ENCODE measurements at regions not wholly inside any gene's neighbourhood (a gene's known extent, or its start where the extent isn't known, plus 50 kb on each side); places are given as distances from the start of the nearest gene placed in this dataset.
A peak's percentile ranks its signal among the peaks of the same experiment; 100 is the strongest.
"Not testable (repeated sequence)": the region's sequence is repeated elsewhere in the genome, so short reads cannot be mapped to it uniquely, and the experiment has no call there.

DNA sequence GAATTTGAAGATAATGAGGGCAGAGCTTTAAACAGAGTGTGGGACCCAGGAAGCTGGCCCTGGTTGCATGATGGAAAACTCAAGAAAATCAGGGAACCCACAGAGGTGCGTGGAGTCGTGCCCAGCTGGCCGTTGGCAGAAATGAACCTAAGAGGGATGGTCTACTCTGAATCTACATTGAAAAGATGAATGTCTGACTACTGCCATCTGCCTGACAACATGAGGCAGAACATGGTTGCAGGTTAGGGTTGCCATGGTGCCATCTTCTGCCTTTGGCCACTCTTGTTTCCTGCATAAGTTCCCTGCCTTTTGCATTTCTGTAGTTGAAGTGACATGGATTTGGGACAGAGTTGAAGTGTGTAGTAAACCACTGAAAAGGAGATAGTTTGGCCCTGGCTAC, 138.5 kb upstream of the COBL start:
- 0 out of 2 replicates have a peak, but pooled peaks cover 7% of the 10 kb centered on the region for H3K4me1 ChIP-seq
- H4K20me1 ChIP-seq, result no peaks in the 10 kb centered on the region
- no peak for TF ChIP-seq Cebpa-rat (IDR thresholded peaks at IDR 0.05)
- H3K4me2 ChIP-seq, result no peak overlapping the region
- H3K9me3 ChIP-seq, result no peaks in the 10 kb centered on the region
- H3K4me3 ChIP-seq, result no peak overlapping the region
- H3K36me3 ChIP-seq, result no peaks in the 10 kb centered on the region
- H3K27me3 ChIP-seq, result no peaks in the 10 kb centered on the region
- no peak overlapping the region for H3K27ac ChIP-seq
- H3K9ac ChIP-seq, result no peak overlapping the region

DNA sequence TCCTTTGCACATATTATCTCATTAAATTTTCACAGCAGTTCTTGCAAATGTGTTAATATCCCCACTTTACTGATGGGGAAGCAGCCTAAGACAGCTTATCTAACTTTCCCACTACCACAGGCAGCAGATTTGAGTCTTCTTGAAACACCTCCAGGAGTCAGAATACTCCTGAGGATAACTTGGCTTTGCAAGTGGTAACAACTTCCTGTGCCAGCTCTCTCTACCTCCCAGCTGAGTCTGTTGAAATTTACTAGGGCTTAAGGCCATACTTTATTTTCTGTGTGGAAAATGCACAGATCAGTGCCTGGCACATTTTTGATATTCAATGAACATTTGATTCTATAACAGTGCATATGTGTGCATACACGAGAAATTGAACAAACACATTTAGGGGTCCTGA, 136.1 kb upstream of the COBL start:
- H3K4me1 ChIP-seq, result 0 out of 2 replicates have a peak, but pooled peaks cover 7% of the 10 kb centered on the region
- H3K9me3 ChIP-seq, result no peaks in the 10 kb centered on the region
- H3K27me3 ChIP-seq, result no peaks in the 10 kb centered on the region
- no peaks in the 10 kb centered on the region for H3K36me3 ChIP-seq
- no peak overlapping the region for H3K4me3 ChIP-seq
- no peak for TF ChIP-seq Cebpa-rat (IDR thresholded peaks at IDR 0.05)
- 0 out of 2 replicates have a peak overlapping the region, but pooled peaks have one; percentile 2 for H3K4me2 ChIP-seq
- no peaks in the 10 kb centered on the region for H4K20me1 ChIP-seq
- no peak overlapping the region for H3K9ac ChIP-seq
- no peak overlapping the region for H3K27ac ChIP-seq

DNA sequence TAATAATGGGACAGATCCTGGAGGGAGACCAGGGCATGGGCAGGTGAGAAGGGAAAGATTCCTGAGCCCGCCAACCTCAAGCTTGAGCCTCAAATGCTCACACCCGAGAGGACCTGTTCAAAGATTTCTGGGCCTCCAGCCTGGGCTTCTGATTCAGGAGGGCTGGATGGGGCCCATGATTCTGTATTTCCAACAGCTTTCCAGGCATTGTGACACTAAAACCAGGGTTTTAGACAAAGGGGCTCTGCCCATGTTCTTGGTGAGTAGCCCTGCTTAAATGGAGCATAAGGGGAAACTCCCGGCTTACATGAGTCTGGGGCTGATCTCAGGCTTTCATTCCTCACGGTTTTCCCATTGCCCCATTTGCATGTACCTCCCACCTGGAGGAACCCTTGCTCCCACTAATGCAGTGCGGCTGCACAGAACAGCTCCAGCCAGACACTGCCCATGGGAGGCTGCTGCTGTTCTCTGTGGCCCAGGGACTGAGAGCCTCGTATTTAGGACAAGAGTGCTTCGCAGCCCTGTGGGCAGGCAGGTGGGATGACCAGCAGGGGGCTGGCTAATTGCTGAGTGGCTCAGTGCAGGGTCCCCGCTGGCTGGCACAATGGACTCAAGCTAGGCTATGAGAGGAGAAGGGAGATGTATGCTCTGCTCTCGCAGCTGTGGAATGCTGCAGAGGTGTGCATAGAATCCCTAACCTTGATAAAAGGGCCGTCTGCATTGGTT, 135.3 kb upstream of the COBL start:
- H3K27me3 ChIP-seq, result no peaks in the 10 kb centered on the region
- H3K27ac ChIP-seq, result no peak overlapping the region
- H4K20me1 ChIP-seq, result no peaks in the 10 kb centered on the region
- H3K9me3 ChIP-seq, result no peaks in the 10 kb centered on the region
- no peak overlapping the region for H3K9ac ChIP-seq
- no peak overlapping the region for H3K4me2 ChIP-seq
- H3K4me3 ChIP-seq, result no peak overlapping the region
- H3K4me1 ChIP-seq, result 0 out of 2 replicates have a peak, but pooled peaks cover 7% of the 10 kb centered on the region
- no peak for TF ChIP-seq Cebpa-rat (IDR thresholded peaks at IDR 0.05)
- H3K36me3 ChIP-seq, result no peaks in the 10 kb centered on the region

DNA sequence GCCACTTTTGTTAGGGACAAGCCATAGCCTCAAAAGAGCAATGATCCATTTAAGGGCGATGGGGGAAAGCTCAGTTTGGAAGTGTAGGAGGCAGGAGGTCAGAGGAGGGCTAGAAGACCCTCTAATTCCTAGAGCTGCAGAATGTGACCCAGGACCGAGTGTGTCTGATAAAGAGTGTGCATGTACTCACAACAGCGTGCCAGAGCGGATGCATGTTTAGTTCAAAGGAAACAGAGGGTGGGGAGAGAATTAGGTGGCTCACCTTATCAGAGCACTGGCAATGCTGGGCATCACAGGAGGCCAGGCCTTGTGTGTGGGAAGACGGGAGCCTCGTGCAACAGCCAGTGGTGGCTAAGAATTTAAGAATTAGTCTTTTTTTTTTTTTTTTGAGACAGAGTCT, 133.9 kb upstream of the COBL start:
- H3K4me3 ChIP-seq, result no peak overlapping the region
- no peaks in the 10 kb centered on the region for H3K36me3 ChIP-seq
- no peak for TF ChIP-seq Cebpa-rat (IDR thresholded peaks at IDR 0.05)
- no peak overlapping the region for H3K27ac ChIP-seq
- no peak overlapping the region for H3K4me2 ChIP-seq
- H3K9ac ChIP-seq, result no peak overlapping the region
- H3K9me3 ChIP-seq, result no peaks in the 10 kb centered on the region
- 0 out of 2 replicates have a peak, but pooled peaks cover 7% of the 10 kb centered on the region for H3K4me1 ChIP-seq
- H4K20me1 ChIP-seq, result no peaks in the 10 kb centered on the region
- H3K27me3 ChIP-seq, result no peaks in the 10 kb centered on the region

DNA sequence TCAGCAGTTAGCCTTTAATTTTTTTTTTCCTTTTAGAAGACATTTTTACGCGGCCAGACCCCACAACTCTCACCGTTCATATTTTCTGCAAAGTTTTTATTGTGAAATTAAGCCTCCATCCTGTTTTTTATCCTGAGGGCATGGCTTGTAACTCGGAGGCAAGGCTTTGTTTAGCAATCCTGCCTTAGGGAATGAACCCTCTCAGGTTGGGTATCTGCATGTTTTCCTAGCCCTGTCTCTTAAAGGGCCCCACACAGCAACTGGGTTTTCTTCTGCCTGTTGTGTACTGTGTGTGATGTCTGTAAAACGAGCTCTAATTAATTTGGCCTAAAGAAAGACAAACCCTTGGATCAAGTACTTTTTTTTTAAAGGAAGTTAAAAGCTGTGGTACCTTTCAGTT, 130.2 kb upstream of the COBL start:
- peaks cover 17% of the 10 kb centered on the region for H3K9me3 ChIP-seq
- H3K36me3 ChIP-seq, result no peaks in the 10 kb centered on the region
- no peak overlapping the region for H3K27ac ChIP-seq
- H3K4me1 ChIP-seq, result no peaks in the 10 kb centered on the region
- no peak for TF ChIP-seq Cebpa-rat (IDR thresholded peaks at IDR 0.05)
- H3K4me2 ChIP-seq, result no peak overlapping the region
- no peak overlapping the region for H3K9ac ChIP-seq
- no peaks in the 10 kb centered on the region for H4K20me1 ChIP-seq
- no peaks in the 10 kb centered on the region for H3K27me3 ChIP-seq
- no peak overlapping the region for H3K4me3 ChIP-seq

DNA sequence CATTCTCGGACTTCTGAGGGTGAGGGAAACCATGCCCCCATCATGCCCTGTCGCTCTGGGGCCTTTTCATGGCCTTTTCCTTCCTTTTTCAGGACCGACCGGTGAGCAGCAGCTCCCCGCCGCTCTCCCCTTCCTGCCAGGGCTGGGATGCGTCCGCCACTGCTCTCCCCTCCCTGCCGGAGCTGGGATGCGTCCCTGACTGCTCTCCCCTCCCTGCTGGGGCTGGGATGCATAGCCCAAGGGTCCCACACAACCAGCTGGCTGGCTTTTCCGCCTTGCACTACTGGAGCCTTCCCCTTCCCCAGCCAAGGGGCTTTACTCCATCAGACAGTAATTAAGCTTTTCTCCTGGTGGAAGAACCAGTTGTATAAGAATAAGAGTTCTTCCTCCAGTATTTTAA, 129.7 kb upstream of the COBL start:
- Histone ChIP-seq H3K36me3 (no peaks in the 10 kb centered on the region), H3K9me3 (peaks cover 17% of the 10 kb centered on the region), H3K27ac (no peak overlapping the region), H3K27me3 (no peaks in the 10 kb centered on the region), H3K4me1 (no peaks in the 10 kb centered on the region), H3K9ac (no peak overlapping the region), H4K20me1 (no peaks in the 10 kb centered on the region), H3K4me2 (no peak overlapping the region), H3K4me3 (no peak overlapping the region)
- no peak for TF ChIP-seq Cebpa-rat (IDR thresholded peaks at IDR 0.05)

DNA sequence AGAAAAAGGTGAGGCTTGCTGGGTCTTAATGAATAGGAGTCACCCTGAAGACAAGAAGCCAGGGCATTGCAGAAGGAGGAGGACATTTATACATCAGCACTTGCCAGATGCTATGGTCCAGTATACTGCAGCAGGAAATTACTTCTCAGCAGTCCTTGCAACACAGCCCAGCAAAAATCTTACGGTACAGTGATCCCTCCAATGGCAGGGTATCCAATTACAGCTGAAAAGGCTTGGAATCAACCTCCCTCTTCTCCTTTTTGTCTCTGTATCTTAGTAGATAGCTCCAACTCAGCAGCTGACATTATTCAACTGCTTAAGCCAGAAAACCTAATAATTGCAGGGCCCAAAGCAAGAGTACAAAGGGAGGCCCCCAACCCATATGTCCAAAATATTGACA, 128.3 kb upstream of the COBL start:
- H3K9ac ChIP-seq, result no peak overlapping the region
- H3K27me3 ChIP-seq, result no peaks in the 10 kb centered on the region
- no peaks in the 10 kb centered on the region for H3K4me1 ChIP-seq
- H3K27ac ChIP-seq, result no peak overlapping the region
- peaks cover 17% of the 10 kb centered on the region for H3K9me3 ChIP-seq
- no peak overlapping the region for H3K4me2 ChIP-seq
- no peaks in the 10 kb centered on the region for H4K20me1 ChIP-seq
- H3K36me3 ChIP-seq, result no peaks in the 10 kb centered on the region
- H3K4me3 ChIP-seq, result no peak overlapping the region
- TF ChIP-seq Cebpa-rat (IDR thresholded peaks at IDR 0.05), result no peak

DNA sequence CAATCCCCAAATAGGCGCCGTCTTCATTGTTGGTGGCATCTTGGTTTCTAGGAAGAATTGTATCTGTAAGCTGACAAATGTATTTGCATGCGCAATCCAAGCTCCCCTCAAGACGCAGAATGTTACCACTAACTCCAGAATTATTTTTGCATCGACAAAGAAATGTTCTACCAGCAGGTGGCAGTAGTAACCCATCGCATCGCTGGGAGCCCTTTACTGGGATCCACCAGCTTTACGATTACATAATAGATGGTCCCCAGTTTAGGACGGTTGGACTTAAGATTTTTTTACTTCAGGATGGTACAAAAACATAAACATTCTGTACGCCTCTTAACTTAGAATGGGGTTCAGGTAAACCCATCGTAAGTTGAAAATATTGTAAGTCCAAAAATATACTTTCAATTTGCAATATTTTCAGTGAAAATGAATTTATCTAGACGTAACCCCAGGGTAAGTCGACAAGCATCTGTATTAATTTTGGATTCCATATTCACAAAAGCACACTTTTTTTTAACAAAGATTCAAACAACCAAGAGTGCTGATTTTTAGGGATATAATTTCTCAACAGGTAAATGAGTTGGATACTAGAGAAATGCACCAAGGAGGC, 114.0 kb upstream of the COBL start:
- H3K27ac ChIP-seq, result no peak overlapping the region
- no peak overlapping the region for H3K4me2 ChIP-seq
- no peaks in the 10 kb centered on the region for H4K20me1 ChIP-seq
- TF ChIP-seq Cebpa-rat (IDR thresholded peaks at IDR 0.05), result no peak
- no peaks in the 10 kb centered on the region for H3K4me1 ChIP-seq
- no peak overlapping the region for H3K9ac ChIP-seq
- no peaks in the 10 kb centered on the region for H3K36me3 ChIP-seq
- no peaks in the 10 kb centered on the region for H3K9me3 ChIP-seq
- H3K27me3 ChIP-seq, result no peaks in the 10 kb centered on the region
- no peak overlapping the region for H3K4me3 ChIP-seq

DNA sequence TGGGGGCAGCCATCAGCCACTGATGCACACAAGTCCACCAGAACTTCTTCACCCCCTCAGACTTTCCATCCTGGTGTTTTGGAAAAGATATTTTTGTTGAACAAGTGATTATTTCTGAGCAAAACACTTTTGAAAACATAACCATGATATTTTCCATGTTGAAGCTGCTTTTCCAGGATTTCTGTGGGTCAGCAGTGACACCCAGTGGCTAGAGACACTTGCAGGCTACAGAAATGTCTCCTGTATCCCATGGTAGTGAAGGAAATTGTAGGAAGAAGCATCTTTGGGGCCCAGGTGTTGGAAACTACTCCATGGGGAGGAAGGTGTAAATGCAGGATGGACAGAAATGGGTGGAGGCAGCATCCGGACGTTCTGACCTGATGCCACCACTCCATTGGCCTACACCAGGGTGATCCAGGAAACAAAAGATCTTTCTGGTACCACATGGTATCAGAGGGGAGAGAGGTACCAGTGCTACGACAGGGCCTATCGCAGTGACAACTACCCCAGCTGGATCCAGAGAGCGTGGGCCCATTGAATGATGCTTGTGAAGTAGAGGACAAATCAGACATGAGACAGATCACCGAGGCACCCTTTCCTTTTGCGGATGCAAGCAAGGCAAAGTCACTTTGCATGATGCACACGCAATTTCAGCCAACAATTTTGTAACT, 111.7 kb upstream of the COBL start:
- H3K27me3 ChIP-seq, result no peaks in the 10 kb centered on the region
- H4K20me1 ChIP-seq, result no peaks in the 10 kb centered on the region
- H3K27ac ChIP-seq, result no peak overlapping the region
- H3K4me1 ChIP-seq, result no peaks in the 10 kb centered on the region
- no peak overlapping the region for H3K9ac ChIP-seq
- H3K36me3 ChIP-seq, result no peaks in the 10 kb centered on the region
- H3K9me3 ChIP-seq, result no peaks in the 10 kb centered on the region
- no peak overlapping the region for H3K4me2 ChIP-seq
- H3K4me3 ChIP-seq, result no peak overlapping the region
- TF ChIP-seq Cebpa-rat (IDR thresholded peaks at IDR 0.05), result no peak

DNA sequence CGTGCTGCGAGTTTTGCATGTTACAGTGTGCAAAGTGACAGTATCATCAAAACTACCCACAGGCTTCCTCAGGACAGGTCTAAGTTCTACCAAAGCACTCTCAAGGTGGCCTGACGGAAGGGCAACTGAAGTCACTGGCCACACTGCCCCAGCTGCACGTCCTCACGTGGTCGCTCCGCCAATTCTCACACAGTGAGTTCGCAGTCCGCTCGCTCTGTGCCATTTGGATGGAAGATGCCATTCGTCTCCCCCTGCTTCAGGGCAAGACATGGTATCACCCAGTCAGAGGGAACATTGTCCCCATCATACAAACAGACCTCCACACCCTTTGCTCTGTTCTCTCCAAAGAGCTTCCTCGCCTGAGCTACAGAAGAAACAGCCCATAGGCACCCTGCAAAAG, 109.6 kb upstream of the COBL start:
- Histone ChIP-seq H3K27me3 (no peaks in the 10 kb centered on the region), H4K20me1 (no peaks in the 10 kb centered on the region), H3K9me3 (no peaks in the 10 kb centered on the region), H3K36me3 (no peaks in the 10 kb centered on the region), H3K4me3 (no peak overlapping the region), H3K4me1 (no peaks in the 10 kb centered on the region), H3K9ac (no peak overlapping the region), H3K27ac (no peak overlapping the region), H3K4me2 (no peak overlapping the region)
- TF ChIP-seq Cebpa-rat (IDR thresholded peaks at IDR 0.05), result no peak

DNA sequence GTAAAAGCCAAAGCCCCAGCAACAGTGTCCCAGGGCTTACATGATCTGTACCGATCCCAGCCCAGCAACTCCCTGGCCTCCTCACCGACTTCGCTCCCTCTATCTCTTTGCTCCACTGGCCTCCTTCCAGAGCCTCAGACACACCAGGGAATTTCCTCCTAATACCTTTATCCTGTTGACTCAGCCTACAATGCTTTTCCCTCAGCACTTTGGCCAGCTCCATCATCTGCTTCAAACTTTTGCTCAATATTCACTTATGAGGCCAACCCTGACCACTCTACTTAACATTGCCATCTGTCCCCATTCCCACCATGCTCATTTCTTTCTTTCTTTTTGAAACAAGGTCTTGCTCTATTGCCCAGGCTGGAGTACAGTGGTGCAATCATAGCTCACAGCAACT, 93.3 kb upstream of the COBL start:
- not testable (repeated sequence) for H3K4me1 ChIP-seq

DNA sequence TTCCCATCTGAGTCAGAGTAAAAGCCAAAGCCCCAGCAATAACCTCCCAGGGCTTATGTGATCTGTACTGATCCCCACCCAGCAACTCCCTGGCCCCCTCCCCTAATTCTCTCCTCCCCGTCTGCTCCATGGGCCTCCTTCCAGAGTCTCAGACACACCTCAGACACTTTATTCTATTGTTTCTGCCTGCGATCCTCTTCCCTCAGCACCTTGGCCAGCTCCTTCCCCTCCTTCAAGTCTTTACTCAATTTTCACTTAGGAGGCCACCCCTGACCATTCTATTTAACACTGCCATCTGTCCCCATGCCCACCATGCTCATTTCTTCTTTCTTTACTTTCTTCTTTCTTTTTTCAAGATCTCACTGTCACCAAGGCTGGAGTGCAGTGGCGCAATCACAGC, 81.0 kb upstream of the COBL start:
- not testable (repeated sequence) for H3K27me3 ChIP-seq, H3K4me1 ChIP-seq, H3K4me3 ChIP-seq, H3K9ac ChIP-seq, H3K4me2 ChIP-seq, H4K20me1 ChIP-seq, H3K9me3 ChIP-seq, H3K36me3 ChIP-seq, H3K27ac ChIP-seq

More for the DNA sequence above, 93.3 kb upstream of the COBL start:
- H3K4me3 ChIP-seq, H3K4me2 ChIP-seq, H3K9me3 ChIP-seq, H4K20me1 ChIP-seq, H3K36me3 ChIP-seq, H3K27me3 ChIP-seq, H3K9ac ChIP-seq, H3K27ac ChIP-seq: not testable (repeated sequence)

DNA sequence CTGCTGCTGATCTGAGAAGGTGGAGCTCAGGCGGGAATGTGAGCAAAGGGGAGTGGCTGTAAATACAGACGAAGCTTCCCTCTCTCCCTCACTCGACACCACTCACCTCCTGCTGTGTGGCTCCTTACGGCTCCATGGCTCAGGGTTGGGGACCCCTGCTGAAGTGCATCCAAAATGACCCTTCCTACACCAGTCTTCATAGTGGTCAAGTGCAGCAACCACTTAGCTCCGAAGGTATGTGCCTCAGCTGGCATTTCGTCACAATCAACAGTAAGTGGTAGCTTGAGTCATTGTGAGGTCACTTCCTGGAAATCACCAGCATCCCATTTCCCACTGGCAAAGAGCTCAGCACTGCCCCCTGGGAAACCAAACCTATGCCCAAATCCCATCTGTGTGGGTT, 76.4 kb upstream of the COBL start:
- not testable (repeated sequence) for H3K27ac ChIP-seq, H3K4me1 ChIP-seq, H3K27me3 ChIP-seq, H3K4me3 ChIP-seq, H3K9ac ChIP-seq, H3K4me2 ChIP-seq, H3K36me3 ChIP-seq, H4K20me1 ChIP-seq, H3K9me3 ChIP-seq

DNA sequence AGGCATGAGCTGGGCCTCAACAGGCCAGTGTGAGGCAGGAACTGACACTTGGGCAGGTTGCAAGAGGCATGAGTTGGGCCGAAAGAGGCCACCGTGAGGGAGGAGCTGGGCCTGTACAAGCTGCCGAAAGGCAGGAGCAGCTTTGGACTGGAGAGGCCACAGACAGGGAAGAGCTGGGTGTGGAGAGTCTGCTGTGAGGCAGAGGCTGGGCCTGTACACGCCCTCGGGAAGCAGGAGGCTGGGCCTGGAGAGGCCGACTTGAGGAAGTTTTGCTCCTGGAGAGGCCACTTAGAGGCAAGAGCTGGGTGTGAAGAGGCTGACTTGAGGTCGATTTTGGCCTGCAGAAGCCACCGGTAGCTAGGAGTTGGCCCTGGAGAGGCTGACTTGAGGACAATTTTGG, 73.3 kb upstream of the COBL start:
- not testable (repeated sequence) for H3K36me3 ChIP-seq, H3K9me3 ChIP-seq, H3K4me2 ChIP-seq, H3K4me3 ChIP-seq, H3K27ac ChIP-seq, H3K27me3 ChIP-seq, H3K9ac ChIP-seq, H3K4me1 ChIP-seq, H4K20me1 ChIP-seq
